ENCODE measurements at regions not wholly inside any gene's neighbourhood (a gene's known extent, or its start where the extent isn't known, plus 50 kb on each side); places are given as distances from the start of the nearest gene placed in this dataset.

GRCh38 chr1:38105267-38105666 is 58.7 kb upstream of the POU3F1 start (continued):
- TF ChIP-seq ZEB2 (IDR thresholded peaks at IDR 0.05) (0 out of 2 replicates have a peak, but pooled peaks have one; percentile 27), KLF13 (tag; IDR thresholded peaks at IDR 0.05; ENCODE audit: borderline replicate concordance, low read depth) (no peak), PBX2 (CRISPR knock-in tag; IDR thresholded peaks at IDR 0.05; ENCODE audit: low read depth) (no peak), PBX2 (tag; conservative IDR thresholded peaks at IDR 0.05; ENCODE audit: low read depth) (no peak), KLF6 (CRISPR knock-in tag; IDR thresholded peaks at IDR 0.05; ENCODE audit: borderline replicate concordance) (peak; percentile 56; the same call in 1 of the 2 replicates), LEF1 (IDR thresholded peaks at IDR 0.05) (peak; percentile 16; the same call in 1 of the 2 replicates), EP300 (IDR thresholded peaks at IDR 0.05; ENCODE audit: low read length) (peak; percentile 75; the same call in 1 of the 2 replicates), TARDBP (IDR thresholded peaks at IDR 0.05) (no peak), CHCHD3 (CRISPR knock-in tag; IDR thresholded peaks at IDR 0.05) (no peak), CBFB (CRISPR knock-in tag; IDR thresholded peaks at IDR 0.05) (no peak), COPS2 (conservative IDR thresholded peaks at IDR 0.05) (no peak), JUND (IDR thresholded peaks at IDR 0.05; ENCODE audit: borderline replicate concordance, low read depth, low read length) (peak; percentile 80), JUND (tag; IDR thresholded peaks at IDR 0.05; ENCODE audit: borderline replicate concordance, low read depth, low read length) (no peak; the same call in 2 of the 3 replicates), ZNF140 (CRISPR knock-in tag; IDR thresholded peaks at IDR 0.05) (no peak), ATF7 (IDR thresholded peaks at IDR 0.05) (peak; percentile 82), ZNF224 (CRISPR knock-in tag; IDR thresholded peaks at IDR 0.05) (no peak), MTA1 (IDR thresholded peaks at IDR 0.05; ENCODE audit: borderline replicate concordance) (no peak), ZNF707 (CRISPR knock-in tag; conservative IDR thresholded peaks at IDR 0.05) (no peak), MED1 (CRISPR knock-in tag; IDR thresholded peaks at IDR 0.05; ENCODE audit: borderline replicate concordance) (no peak), HDAC6 (IDR thresholded peaks at IDR 0.05; ENCODE audit: low read depth, low read length) (no peak), TRIM24 (IDR thresholded peaks at IDR 0.05) (peak; percentile 81 to 92; a peak in 2 of 4 replicates), HNRNPK (IDR thresholded peaks at IDR 0.05; ENCODE audit: low read depth, low read length, poor library complexity, severe bottlenecking) (no peak), KAT2B (IDR thresholded peaks at IDR 0.05; ENCODE audit: low read depth, low read length) (no peak), CAMTA2 (CRISPR knock-in tag; conservative IDR thresholded peaks at IDR 0.05) (no peak), CBX8 (IDR thresholded peaks at IDR 0.05; ENCODE audit: borderline replicate concordance, extremely low read depth, low read depth, low read length, poor library complexity, severe bottlenecking) (no peak), FOXM1 (IDR thresholded peaks at IDR 0.05; ENCODE audit: low read depth) (no peak), FOXM1 (CRISPR knock-in tag; IDR thresholded peaks at IDR 0.05; ENCODE audit: low read depth) (no peak), POLR3A (IDR thresholded peaks at IDR 0.05; ENCODE audit: borderline replicate concordance, extremely low read depth, insufficient read depth, insufficient read length) (no peak), ETV1 (tag; conservative IDR thresholded peaks at IDR 0.05; ENCODE audit: low read depth) (no peak), KDM4B (IDR thresholded peaks at IDR 0.05; ENCODE audit: borderline replicate concordance in 2 of 2, low read depth in 1 of 2) (no peak)

Data from K562 (cell line).